Osteocyte (in vitro differentiated cells): ENCODE measurements at regions not wholly inside any gene's neighbourhood (a gene's known extent, or its start where the extent isn't known, plus 50 kb on each side); places are given as distances from the start of the nearest gene placed in this dataset.
"Not testable (repeated sequence)": the region's sequence is repeated elsewhere in the genome, so short reads cannot be mapped to it uniquely, and the experiment has no call there.

ENCODE experiments used
- DNase-seq: peaks from one replicate; pipeline ENCODE4 v3.0.0; 2021; ENCODE audit warnings: mixed read lengths; ENCODE audit not compliant: unreplicated experiment; ENCODE audit errors: extremely low spot score
- H3K27ac Mint-ChIP-seq: one replicate; pipeline ENCODE4 v1.8.0; 2021; ENCODE audit warnings: mild to moderate bottlenecking, mixed read lengths; ENCODE audit not compliant: unreplicated experiment
- H3K27me3 Mint-ChIP-seq: one replicate; pipeline ENCODE4 v1.8.0; 2021; ENCODE audit warnings: mixed read lengths; ENCODE audit not compliant: unreplicated experiment
- H3K36me3 Mint-ChIP-seq: one replicate; pipeline ENCODE4 v1.8.0; 2021; ENCODE audit warnings: mixed read lengths; ENCODE audit not compliant: unreplicated experiment
- H3K4me1 Mint-ChIP-seq: one replicate; pipeline ENCODE4 v1.8.0; 2021; ENCODE audit warnings: mixed read lengths; ENCODE audit not compliant: unreplicated experiment
- H3K4me3 Mint-ChIP-seq: one replicate; pipeline ENCODE4 v1.8.0; 2021; ENCODE audit warnings: mild to moderate bottlenecking, moderate library complexity, mixed read lengths; ENCODE audit not compliant: unreplicated experiment
- H3K9me3 Mint-ChIP-seq: one replicate; pipeline ENCODE4 v1.8.0; 2021; ENCODE audit warnings: mixed read lengths; ENCODE audit not compliant: unreplicated experiment
- TF ChIP-seq, protein P1 (sequence below): fragments of 200-600 bp; sonication (generic); IDR thresholded peaks from 2 replicates; pipeline ENCODE4 v1.5.0; 2021; ENCODE audit warnings: antibody characterized with exemption, mild to moderate bottlenecking, moderate library complexity

DNA sequence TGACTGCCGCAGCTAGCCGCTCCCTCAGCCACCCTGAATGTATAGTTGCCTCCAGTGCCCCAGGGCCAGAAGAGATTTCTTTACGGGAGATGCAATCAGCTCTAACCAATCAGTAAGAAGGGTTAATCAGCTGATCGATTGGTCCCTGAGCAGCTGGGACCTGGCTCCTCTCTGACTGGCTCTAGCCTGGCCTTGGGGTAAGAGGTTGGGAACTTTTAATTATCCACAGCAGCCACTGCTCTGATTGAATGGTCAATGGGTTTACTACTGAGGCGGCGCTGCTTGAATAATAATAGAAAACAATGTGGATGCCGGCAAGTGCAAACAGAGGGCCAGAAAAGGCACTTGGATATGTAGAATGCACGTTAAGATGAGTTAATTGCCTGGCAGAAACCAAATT lies 99.8 kb downstream of the TFAP2A start:
- H3K4me1 Mint-ChIP-seq: peaks cover 20% of the 10 kb centered on the region
- peaks cover 4% of the 10 kb centered on the region for H3K9me3 Mint-ChIP-seq
- H3K27ac Mint-ChIP-seq: no peak overlapping the region
- no peak overlapping the region for H3K4me3 Mint-ChIP-seq
- no peaks in the 10 kb centered on the region for H3K36me3 Mint-ChIP-seq
- no peaks in the 10 kb centered on the region for H3K27me3 Mint-ChIP-seq
- TF ChIP-seq, protein P1, sequence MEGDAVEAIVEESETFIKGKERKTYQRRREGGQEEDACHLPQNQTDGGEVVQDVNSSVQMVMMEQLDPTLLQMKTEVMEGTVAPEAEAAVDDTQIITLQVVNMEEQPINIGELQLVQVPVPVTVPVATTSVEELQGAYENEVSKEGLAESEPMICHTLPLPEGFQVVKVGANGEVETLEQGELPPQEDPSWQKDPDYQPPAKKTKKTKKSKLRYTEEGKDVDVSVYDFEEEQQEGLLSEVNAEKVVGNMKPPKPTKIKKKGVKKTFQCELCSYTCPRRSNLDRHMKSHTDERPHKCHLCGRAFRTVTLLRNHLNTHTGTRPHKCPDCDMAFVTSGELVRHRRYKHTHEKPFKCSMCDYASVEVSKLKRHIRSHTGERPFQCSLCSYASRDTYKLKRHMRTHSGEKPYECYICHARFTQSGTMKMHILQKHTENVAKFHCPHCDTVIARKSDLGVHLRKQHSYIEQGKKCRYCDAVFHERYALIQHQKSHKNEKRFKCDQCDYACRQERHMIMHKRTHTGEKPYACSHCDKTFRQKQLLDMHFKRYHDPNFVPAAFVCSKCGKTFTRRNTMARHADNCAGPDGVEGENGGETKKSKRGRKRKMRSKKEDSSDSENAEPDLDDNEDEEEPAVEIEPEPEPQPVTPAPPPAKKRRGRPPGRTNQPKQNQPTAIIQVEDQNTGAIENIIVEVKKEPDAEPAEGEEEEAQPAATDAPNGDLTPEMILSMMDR: no peak
- DNase-seq: no peak

DNA sequence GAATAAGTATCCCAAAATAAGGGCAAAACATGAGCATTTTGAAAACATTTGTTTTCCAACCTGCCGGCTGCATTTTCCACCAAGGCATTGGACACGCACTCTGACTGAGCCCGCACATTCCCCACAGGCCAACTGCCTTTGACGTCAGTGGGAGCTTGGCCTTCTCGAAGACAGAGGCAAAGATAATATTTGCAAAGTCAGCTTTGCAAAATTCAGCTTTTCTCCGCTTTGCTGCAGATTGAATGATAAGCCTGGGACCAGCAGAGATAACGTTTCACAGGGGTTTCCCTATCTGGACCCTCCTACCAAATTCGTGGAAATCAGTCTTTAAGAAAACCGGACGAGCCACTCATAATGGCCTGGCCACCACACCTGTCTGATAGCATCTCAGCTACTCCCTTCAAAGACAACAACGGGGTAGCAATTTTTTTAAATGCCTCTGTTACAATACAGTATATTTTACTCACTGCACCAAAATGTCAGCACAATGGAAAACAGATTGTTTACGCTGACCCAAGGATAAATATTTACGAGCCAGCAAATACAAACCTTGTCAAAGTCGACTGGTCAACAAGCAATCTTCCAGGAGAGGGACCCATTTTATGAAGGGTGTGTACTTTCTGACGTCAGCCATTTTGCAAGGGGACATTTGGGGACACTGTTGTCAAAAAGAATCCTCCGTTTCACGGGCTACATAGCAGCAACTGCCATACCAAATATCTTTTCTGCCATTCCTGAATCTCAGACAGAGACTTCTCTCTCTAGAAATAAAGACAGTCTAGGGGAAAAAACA lies 100.5 kb downstream of the TFAP2A start:
- no peak for DNase-seq
- Mint-ChIP-seq H3K36me3 (no peaks in the 10 kb centered on the region), H3K27me3 (no peaks in the 10 kb centered on the region), H3K4me1 (peaks cover 26% of the 10 kb centered on the region), H3K9me3 (peaks cover 4% of the 10 kb centered on the region), H3K4me3 (no peak overlapping the region), H3K27ac (no peak overlapping the region)
- TF ChIP-seq, protein P1: no peak

DNA sequence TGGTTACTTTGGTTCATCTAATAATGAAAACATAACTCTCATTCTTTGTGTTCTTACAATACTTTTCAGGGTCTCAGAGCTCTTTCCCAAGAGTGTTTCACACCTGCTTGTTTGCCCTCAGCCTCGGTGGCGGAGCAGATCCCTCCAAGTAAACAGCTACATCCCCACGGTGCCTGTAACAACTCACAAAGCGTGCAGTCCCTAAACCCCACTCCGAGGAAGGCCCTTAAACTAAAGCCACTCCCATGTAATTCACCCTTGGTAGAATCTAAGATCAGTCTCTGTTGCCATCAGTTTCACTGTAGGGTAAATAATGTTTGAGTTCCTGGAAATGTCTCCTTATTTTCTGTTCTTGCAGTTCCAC lies 101.1 kb downstream of the TFAP2A start:
- Mint-ChIP-seq H3K4me3 (no peak overlapping the region), H3K27ac (no peak overlapping the region), H3K9me3 (peaks cover under 1% of the 10 kb centered on the region), H3K27me3 (no peaks in the 10 kb centered on the region), H3K4me1 (peaks cover 28% of the 10 kb centered on the region), H3K36me3 (no peaks in the 10 kb centered on the region)
- TF ChIP-seq, protein P1: no peak
- no peak for DNase-seq

DNA sequence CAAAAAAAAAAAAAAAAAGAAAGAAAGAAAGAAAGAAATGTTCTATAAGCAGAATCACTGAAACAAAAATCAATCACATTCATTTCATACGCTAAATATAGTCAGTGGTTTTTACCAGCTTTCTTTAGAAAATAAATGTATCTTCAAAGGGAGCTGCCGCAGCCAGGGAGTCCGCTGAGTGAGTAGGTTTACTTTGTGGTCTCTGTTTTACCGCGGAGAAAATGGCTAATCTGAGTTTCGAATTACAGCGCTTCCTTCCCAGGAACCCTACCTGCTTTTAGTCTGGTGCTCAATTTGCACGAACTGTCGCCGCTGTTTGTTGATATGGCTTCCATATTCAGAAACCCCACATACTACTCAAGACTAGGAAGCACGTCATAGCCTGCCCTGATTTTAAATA lies 102.4 kb downstream of the TFAP2A start:
- Mint-ChIP-seq H3K4me1 (peaks cover 28% of the 10 kb centered on the region), H3K9me3 (no peaks in the 10 kb centered on the region), H3K27me3 (no peaks in the 10 kb centered on the region), H3K36me3 (no peaks in the 10 kb centered on the region), H3K27ac (no peak overlapping the region), H3K4me3 (no peak overlapping the region)
- TF ChIP-seq, protein P1: no peak
- DNase-seq: no peak

DNA sequence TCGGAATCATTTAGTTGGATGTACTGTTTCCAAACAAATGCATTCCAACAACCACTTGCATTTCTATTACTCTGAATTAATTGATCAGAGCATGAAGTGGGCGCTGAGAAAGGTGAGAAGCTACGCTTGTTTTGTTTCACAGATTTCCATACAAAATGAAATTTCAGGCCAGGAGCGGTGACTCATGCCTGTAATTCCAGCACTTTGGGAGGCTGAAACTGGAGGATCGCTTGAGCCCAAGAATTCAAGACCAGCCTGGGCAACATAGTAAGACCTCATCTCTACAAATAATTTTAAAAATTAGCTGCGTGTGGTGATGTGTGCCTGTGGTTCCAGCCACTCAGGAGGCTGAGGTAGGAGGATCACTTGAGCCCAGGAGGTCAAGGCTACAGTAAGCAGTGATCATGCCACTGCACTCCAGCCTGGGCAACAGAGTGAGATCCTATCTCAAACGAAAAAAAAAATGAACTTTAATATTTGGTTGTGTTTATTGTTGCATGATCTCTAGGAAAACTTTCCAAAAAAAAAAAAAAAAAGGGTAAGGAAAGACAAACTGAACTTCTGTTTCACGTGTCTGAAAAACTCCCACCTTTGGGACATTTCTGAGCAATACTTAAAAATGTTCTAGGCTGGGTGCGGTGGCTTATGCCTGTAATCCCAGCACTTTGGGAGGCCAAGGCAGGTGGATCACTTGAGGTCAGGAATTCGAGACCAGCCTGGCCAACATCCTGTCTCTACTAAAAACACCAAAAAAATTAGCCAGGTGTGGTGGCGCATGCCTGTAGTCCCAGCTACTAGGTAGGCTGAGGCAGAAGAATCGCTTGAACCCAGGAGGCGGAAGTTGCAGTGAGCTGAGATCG lies 103.1 kb downstream of the TFAP2A start:
- not testable (repeated sequence) for H3K4me3 Mint-ChIP-seq, DNase-seq, H3K27me3 Mint-ChIP-seq, H3K36me3 Mint-ChIP-seq, H3K9me3 Mint-ChIP-seq, H3K27ac Mint-ChIP-seq
- H3K4me1 Mint-ChIP-seq: peaks cover 28% of the 10 kb centered on the region
